ENCODE measurements at regions not wholly inside any gene's neighbourhood (a gene's known extent, or its start where the extent isn't known, plus 50 kb on each side); places are given as distances from the start of the nearest gene placed in this dataset.

DNA sequence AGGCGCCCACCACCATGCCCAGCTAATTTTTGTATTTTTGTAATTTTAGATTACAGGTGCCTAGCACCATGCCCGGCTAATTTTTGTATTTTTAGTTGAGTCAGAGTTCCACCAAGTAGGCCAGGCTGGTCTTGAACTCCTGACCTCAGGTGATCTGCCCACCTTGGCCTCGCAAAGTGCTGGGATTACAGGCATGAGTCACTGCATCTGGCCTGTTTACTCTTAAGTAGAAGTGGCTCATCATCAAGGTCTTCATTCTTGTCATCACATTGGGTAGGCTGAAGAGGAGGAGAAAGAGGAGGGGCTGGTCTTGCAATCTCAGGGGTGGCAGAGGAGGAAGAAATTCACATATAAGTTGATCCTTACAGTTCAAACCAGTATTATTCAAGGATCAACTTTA lies 152.4 kb upstream of the ATP2B1 start:
- no peak for DNase-seq
- H3K9ac ChIP-seq (ENCODE audit: insufficient read depth in 1 of 2, low read length in 2 of 2) = no peak overlapping the region
- H3K27me3 ChIP-seq (ENCODE audit: control insufficient read depth in 3 of 3, insufficient read depth in 3 of 3, low read length in 2 of 3) = no peaks in the 10 kb centered on the region
- ATAC-seq (ENCODE audit: insufficient read depth, low FRiP score) = no peak
- no peak overlapping the region for H3K4me3 ChIP-seq
- TF ChIP-seq, protein P1, sequence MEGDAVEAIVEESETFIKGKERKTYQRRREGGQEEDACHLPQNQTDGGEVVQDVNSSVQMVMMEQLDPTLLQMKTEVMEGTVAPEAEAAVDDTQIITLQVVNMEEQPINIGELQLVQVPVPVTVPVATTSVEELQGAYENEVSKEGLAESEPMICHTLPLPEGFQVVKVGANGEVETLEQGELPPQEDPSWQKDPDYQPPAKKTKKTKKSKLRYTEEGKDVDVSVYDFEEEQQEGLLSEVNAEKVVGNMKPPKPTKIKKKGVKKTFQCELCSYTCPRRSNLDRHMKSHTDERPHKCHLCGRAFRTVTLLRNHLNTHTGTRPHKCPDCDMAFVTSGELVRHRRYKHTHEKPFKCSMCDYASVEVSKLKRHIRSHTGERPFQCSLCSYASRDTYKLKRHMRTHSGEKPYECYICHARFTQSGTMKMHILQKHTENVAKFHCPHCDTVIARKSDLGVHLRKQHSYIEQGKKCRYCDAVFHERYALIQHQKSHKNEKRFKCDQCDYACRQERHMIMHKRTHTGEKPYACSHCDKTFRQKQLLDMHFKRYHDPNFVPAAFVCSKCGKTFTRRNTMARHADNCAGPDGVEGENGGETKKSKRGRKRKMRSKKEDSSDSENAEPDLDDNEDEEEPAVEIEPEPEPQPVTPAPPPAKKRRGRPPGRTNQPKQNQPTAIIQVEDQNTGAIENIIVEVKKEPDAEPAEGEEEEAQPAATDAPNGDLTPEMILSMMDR (IDR thresholded peaks at IDR 0.05; ENCODE audit: control extremely low read depth, extremely low read depth) = no peak
- WGBS, 2 donors = 91 to 93% methylated on average over 3 of the region's 3 CpGs
- H3K4me1 ChIP-seq (ENCODE audit: control insufficient read depth in 5 of 5, insufficient read depth in 5 of 5, low read length in 5 of 5) = no peaks in the 10 kb centered on the region
- no peaks in the 10 kb centered on the region for H3K36me3 ChIP-seq (ENCODE audit: control insufficient read depth in 4 of 4, insufficient read depth in 4 of 4, low read length in 4 of 4)
- no peak overlapping the region for H3K27ac ChIP-seq (ENCODE audit: low read depth in 1 of 2, low read length in 1 of 2)
- H3K9me3 ChIP-seq (ENCODE audit: control insufficient read depth in 4 of 4, insufficient read depth in 3 of 4, low read length in 3 of 4) = no peaks in the 10 kb centered on the region

DNA sequence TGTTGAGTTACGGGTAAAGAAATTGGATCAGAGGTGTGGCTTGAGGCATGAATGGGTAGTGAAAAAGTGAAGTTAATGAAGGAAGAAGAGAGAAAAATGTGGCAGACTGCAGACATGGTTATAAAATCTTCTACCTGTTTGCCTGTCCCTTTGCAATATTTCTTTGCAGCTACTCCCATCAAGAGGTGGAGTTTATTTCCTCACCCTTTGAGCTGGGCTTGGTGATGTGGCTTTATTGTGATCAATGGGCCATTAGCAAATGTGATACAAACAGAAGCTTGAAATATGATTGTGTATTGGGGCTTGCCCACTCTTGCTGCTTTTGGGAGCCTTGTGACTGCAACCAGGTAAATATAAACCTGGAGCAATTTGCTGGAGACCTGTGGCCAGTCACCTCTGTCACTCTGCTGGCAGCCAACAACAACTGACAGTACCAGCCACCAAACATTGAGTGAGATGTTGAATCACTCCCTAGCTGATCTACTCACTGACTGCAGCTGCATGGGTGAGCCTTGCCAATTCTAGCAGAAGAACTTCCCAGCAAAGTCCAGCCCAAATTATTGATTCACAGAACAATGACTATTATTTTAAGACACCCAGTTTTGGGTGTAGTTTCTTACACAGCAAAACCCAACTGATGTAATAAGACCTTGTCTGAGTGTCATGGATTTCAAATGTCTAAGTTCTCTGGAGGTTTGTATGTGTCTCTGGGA lies 151.0 kb upstream of the ATP2B1 start:
- WGBS, 2 donors = 0 to 44% methylated on average over 1 of the region's 1 CpG
- H3K27ac ChIP-seq (ENCODE audit: low read depth in 1 of 2, low read length in 1 of 2) = no peak overlapping the region
- TF ChIP-seq, protein P1 (IDR thresholded peaks at IDR 0.05; ENCODE audit: control extremely low read depth, extremely low read depth) = no peak
- H3K4me1 ChIP-seq (ENCODE audit: control insufficient read depth in 5 of 5, insufficient read depth in 5 of 5, low read length in 5 of 5) = no peaks in the 10 kb centered on the region
- DNase-seq (no peak), ATAC-seq (ENCODE audit: insufficient read depth, low FRiP score) (no peak)
- H3K4me3 ChIP-seq = no peak overlapping the region
- no peak overlapping the region for H3K9ac ChIP-seq (ENCODE audit: insufficient read depth in 1 of 2, low read length in 2 of 2)
- no peaks in the 10 kb centered on the region for H3K36me3 ChIP-seq (ENCODE audit: control insufficient read depth in 4 of 4, insufficient read depth in 4 of 4, low read length in 4 of 4)
- no peaks in the 10 kb centered on the region for H3K27me3 ChIP-seq (ENCODE audit: control insufficient read depth in 3 of 3, insufficient read depth in 3 of 3, low read length in 2 of 3)
- peaks cover 0 to 2% (median 0%) of the 10 kb centered on the region in 4 donors for H3K9me3 ChIP-seq (ENCODE audit: control insufficient read depth in 4 of 4, insufficient read depth in 3 of 4, low read length in 3 of 4)

DNA sequence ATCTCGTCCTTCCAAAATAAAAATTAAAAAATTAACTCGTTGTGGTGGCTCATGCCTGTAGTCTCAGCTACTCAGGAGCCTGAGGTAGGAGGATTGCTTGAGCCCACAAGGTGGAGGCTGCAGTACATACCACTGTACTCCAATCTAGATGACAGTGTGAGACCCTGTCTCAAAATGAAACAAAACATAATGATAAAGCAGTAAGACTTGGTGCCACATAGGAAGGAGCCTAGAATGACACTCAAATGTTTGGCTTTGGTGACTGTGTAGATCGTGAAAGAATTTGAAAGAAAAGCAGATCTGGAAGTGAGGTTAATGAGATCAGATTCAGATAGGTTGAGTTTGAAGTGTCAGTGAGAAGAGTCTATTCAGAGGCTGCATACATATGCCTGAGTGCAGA lies 150.1 kb upstream of the ATP2B1 start:
- ATAC-seq (ENCODE audit: insufficient read depth, low FRiP score) (no peak), DNase-seq (no peak)
- no peaks in the 10 kb centered on the region for H3K36me3 ChIP-seq (ENCODE audit: control insufficient read depth in 4 of 4, insufficient read depth in 4 of 4, low read length in 4 of 4)
- TF ChIP-seq, protein P1 (IDR thresholded peaks at IDR 0.05; ENCODE audit: control extremely low read depth, extremely low read depth) = no peak
- H3K27ac ChIP-seq (ENCODE audit: low read depth in 1 of 2, low read length in 1 of 2) = no peak overlapping the region
- H3K4me3 ChIP-seq = no peak overlapping the region
- H3K4me1 ChIP-seq (ENCODE audit: control insufficient read depth in 5 of 5, insufficient read depth in 5 of 5, low read length in 5 of 5) = no peaks in the 10 kb centered on the region
- WGBS, 2 donors = 85 to 93% methylated on average over 3 of the region's 3 CpGs
- peaks cover 0 to 2% (median 0%) of the 10 kb centered on the region in 4 donors for H3K9me3 ChIP-seq (ENCODE audit: control insufficient read depth in 4 of 4, insufficient read depth in 3 of 4, low read length in 3 of 4)
- no peaks in the 10 kb centered on the region for H3K27me3 ChIP-seq (ENCODE audit: control insufficient read depth in 3 of 3, insufficient read depth in 3 of 3, low read length in 2 of 3)
- H3K9ac ChIP-seq (ENCODE audit: insufficient read depth in 1 of 2, low read length in 2 of 2) = no peak overlapping the region

Measured in lung (tissue), 11 donors.